HEK293T (cell line): ENCODE measurements at regions not wholly inside any gene's neighbourhood (a gene's known extent, or its start where the extent isn't known, plus 50 kb on each side); places are given as distances from the start of the nearest gene placed in this dataset.
"Not testable (repeated sequence)": the region's sequence is repeated elsewhere in the genome, so short reads cannot be mapped to it uniquely, and the experiment has no call there.

ENCODE experiments used
- BHLHE40 ChIP-seq: fragments of 450-650 bp; IDR thresholded peaks from 2 replicates; pipeline ENCODE4 v1.6.1; 2016; ENCODE audit warnings: mild to moderate bottlenecking, moderate library complexity, borderline replicate concordance
- CTBP1 ChIP-seq: fragments of 450-650 bp; IDR thresholded peaks from 2 replicates; pipeline ENCODE4 v1.6.1; 2016; ENCODE audit warnings: borderline replicate concordance
- FOXA1 ChIP-seq: fragments of 450-650 bp; IDR thresholded peaks from 2 replicates; pipeline ENCODE4 v1.6.1; 2016; ENCODE audit warnings: mild to moderate bottlenecking
- FOXM1 ChIP-seq: fragments of 450-650 bp; IDR thresholded peaks from 2 replicates; pipeline ENCODE4 v1.6.1; 2017; ENCODE audit warnings: mild to moderate bottlenecking, borderline replicate concordance
- SP1 ChIP-seq: fragments of 450-650 bp; IDR thresholded peaks from 2 replicates; pipeline ENCODE4 v1.6.1; 2017
- SUZ12 ChIP-seq: fragments of 450-650 bp; IDR thresholded peaks from 2 replicates; pipeline ENCODE4 v1.6.1; 2016; ENCODE audit warnings: mild to moderate bottlenecking
- ZNF384 ChIP-seq: fragments of 450-650 bp; IDR thresholded peaks from 2 replicates; pipeline ENCODE4 v1.6.1; 2016

- not testable (repeated sequence) for TF ChIP-seq SUZ12, FOXA1, BHLHE40, FOXM1, ZNF384, CTBP1, SP1
Measured at GRCh38 chr16:21356308-21356707, 78.2 kb upstream of the CRYM start.
